SJCRH30 (cell line): ENCODE measurements at regions not wholly inside any gene's neighbourhood (a gene's known extent, or its start where the extent isn't known, plus 50 kb on each side); places are given as distances from the start of the nearest gene placed in this dataset.

Experiments used
- DNase-seq, 2 experiments: peaks; one replicate each; pipeline ENCODE4 v3.0.0-alpha.2; 2015 to 2020
- H3K27ac ChIP-seq: fragments of 250-450 bp; sonication (Bioruptor Pico); 2 replicates; pipeline ENCODE4 v1.5.1; 2020; ENCODE audit warnings: mild to moderate bottlenecking, moderate library complexity
- H3K27me3 ChIP-seq: fragments of 250-450 bp; sonication (Bioruptor Pico); 2 replicates; pipeline ENCODE4 v1.5.1; 2020; ENCODE audit warnings: mild to moderate bottlenecking, moderate library complexity
- H3K36me3 ChIP-seq: fragments of 250-450 bp; sonication (Bioruptor Pico); 2 replicates; pipeline ENCODE4 v1.5.1; 2020; ENCODE audit warnings: mild to moderate bottlenecking, moderate library complexity
- H3K4me1 ChIP-seq: fragments of 250-450 bp; sonication (Bioruptor Pico); 2 replicates; pipeline ENCODE4 v1.5.1; 2020; ENCODE audit warnings: mild to moderate bottlenecking, moderate library complexity
- H3K4me3 ChIP-seq: fragments of 250-450 bp; sonication (Bioruptor Pico); 2 replicates; pipeline ENCODE4 v1.5.1; 2020; ENCODE audit warnings: mild to moderate bottlenecking, moderate library complexity
- H3K9me3 ChIP-seq: fragments of 250-450 bp; sonication (Bioruptor Pico); replicated peaks from 2 replicates; pipeline ENCODE4 v1.5.1; 2020; ENCODE audit warnings: mild to moderate bottlenecking, moderate library complexity

GRCh38 chr13:107830804-107831203 is 384.5 kb downstream of the LIG4 start:
- H3K27me3 ChIP-seq: no peaks in the 10 kb centered on the region
- H3K4me1 ChIP-seq: no peaks in the 10 kb centered on the region
- no peak overlapping the region for H3K27ac ChIP-seq
- H3K9me3 ChIP-seq: no peaks in the 10 kb centered on the region
- H3K36me3 ChIP-seq: no peaks in the 10 kb centered on the region
- DNase-seq: no peak
- no peak overlapping the region for H3K4me3 ChIP-seq

- Histone ChIP-seq H3K27me3 (no peaks in the 10 kb centered on the region), H3K27ac (no peak overlapping the region)
- no peak for DNase-seq
Measured at GRCh38 chr13:107827840-107828549, 387.3 kb downstream of the LIG4 start.

GRCh38 chr13:107824635-107825034 is 390.7 kb downstream of the LIG4 start:
- DNase-seq: no peak
- no peaks in the 10 kb centered on the region for H3K9me3 ChIP-seq
- no peaks in the 10 kb centered on the region for H3K36me3 ChIP-seq
- no peaks in the 10 kb centered on the region for H3K4me1 ChIP-seq
- H3K27ac ChIP-seq: no peak overlapping the region
- H3K27me3 ChIP-seq: no peaks in the 10 kb centered on the region
- H3K4me3 ChIP-seq: no peak overlapping the region

More at GRCh38 chr13:107827840-107828549, 387.3 kb downstream of the LIG4 start:
- Histone ChIP-seq H3K4me3 (no peak overlapping the region), H3K9me3 (no peaks in the 10 kb centered on the region), H3K4me1 (no peaks in the 10 kb centered on the region), H3K36me3 (no peaks in the 10 kb centered on the region)

GRCh38 chr13:107822006-107822405 is 393.3 kb downstream of the LIG4 start:
- no peaks in the 10 kb centered on the region for H3K4me1 ChIP-seq
- no peaks in the 10 kb centered on the region for H3K27me3 ChIP-seq
- no peak overlapping the region for H3K27ac ChIP-seq
- no peaks in the 10 kb centered on the region for H3K36me3 ChIP-seq
- no peaks in the 10 kb centered on the region for H3K9me3 ChIP-seq
- no peak overlapping the region for H3K4me3 ChIP-seq
- no peak for DNase-seq

DNA sequence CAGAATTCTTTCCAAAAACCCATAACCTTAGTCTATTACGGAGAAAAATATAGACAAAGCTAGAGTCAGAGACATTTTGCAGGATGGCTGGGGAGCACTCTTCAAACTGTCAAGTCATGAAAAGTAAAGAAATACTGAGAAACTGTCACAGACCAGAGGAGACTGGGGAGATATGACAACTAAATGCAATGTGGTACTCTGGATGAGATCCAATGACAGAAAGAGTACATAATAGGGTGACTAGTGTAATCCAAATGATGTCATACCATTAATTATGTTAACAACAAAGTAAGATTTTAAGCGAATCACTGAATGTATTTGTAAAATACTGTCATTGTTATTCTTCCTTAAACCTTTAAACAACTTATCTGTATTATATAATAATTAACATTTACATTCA is 393.8 kb downstream of the LIG4 start:
- no peaks in the 10 kb centered on the region for H3K9me3 ChIP-seq
- no peak overlapping the region for H3K27ac ChIP-seq
- DNase-seq: no peak
- no peak overlapping the region for H3K4me3 ChIP-seq
- no peaks in the 10 kb centered on the region for H3K36me3 ChIP-seq
- no peaks in the 10 kb centered on the region for H3K27me3 ChIP-seq
- no peaks in the 10 kb centered on the region for H3K4me1 ChIP-seq

DNA sequence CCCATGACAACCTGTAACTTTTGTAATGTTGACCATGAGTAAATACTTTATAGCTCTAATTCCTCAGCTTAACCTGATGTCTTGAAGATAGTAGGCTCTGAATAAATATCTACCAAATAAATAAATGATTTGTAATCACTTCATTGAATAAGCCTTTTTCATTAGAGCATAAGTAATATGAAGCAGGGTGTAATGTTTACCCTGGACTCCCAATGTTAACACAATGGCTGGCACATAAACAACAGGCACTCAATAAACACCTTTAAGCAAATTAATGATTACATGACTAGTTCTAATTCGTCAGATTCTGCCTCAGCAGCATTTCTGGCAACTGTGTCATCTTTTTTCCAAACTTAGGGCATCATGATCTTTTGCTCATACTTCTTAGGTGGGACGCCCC is 396.3 kb downstream of the LIG4 start:
- Histone ChIP-seq H3K27me3 (no peaks in the 10 kb centered on the region), H3K27ac (no peak overlapping the region), H3K36me3 (no peaks in the 10 kb centered on the region), H3K4me1 (no peaks in the 10 kb centered on the region), H3K9me3 (no peaks in the 10 kb centered on the region), H3K4me3 (no peak overlapping the region)
- DNase-seq: no peak

- no peak for DNase-seq
- no peaks in the 10 kb centered on the region for H3K27me3 ChIP-seq
- H3K36me3 ChIP-seq: no peaks in the 10 kb centered on the region
- H3K27ac ChIP-seq: no peak overlapping the region
- no peaks in the 10 kb centered on the region for H3K9me3 ChIP-seq
- no peaks in the 10 kb centered on the region for H3K4me1 ChIP-seq
- H3K4me3 ChIP-seq: no peak overlapping the region
Measured at GRCh38 chr13:107817647-107818287, 397.6 kb downstream of the LIG4 start.

DNA sequence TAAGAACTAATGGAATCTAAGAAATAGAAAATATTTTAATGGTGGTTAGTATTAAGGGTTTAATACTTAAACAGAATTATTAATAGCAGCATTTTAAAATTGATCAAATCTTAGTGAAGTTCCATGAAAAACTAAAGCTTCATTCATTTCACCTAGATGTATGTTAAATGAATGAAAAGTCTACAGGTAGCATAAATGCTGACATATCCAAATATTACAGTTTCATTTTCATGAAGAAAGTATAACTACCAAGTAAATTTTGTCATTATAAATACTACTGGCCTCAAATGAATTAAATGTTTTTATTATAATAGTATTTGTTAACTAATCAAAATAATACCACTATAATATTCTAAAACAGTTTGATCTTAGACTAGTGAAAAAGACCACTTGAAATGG is 403.3 kb downstream of the LIG4 start:
- Histone ChIP-seq H3K9me3 (no peaks in the 10 kb centered on the region), H3K27ac (no peak overlapping the region), H3K36me3 (no peaks in the 10 kb centered on the region), H3K4me3 (no peak overlapping the region), H3K27me3 (no peaks in the 10 kb centered on the region), H3K4me1 (no peaks in the 10 kb centered on the region)
- DNase-seq: no peak

DNA sequence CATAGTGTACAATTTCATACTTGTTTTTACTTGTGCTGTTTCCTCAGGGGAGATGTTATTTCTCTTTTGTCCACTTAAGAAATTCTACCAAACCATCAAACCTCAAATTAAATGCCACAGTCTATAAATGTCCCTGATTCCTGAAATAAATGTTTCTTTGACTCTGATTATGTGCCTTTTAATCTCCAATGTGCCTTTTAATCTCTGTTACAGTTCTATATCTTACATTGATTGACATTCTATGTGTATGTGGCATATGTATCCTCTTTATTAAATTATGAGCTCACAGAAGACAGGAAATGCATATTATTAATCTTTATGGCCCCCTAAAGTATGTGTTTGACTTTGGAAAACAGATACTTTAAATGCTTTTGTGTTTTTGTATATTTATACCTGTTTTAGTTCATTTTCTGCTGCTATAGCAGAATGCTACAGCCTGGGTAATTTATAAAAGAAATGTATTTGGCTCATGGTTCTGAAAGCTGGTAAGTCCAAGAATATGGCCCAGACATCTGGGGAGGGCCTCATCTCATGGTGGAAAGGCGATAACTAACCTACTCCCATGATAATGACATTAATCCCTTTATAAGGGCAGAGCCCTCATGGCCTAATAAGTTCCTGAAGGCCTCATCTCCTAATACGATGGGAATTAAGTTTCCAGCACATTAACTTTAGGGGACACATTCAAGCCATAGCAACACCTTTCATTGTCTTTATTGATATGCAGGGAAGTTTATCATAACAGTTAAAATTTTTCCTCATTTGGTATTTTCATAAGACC is 403.9 kb downstream of the LIG4 start:
- H3K4me1 ChIP-seq: no peaks in the 10 kb centered on the region
- H3K36me3 ChIP-seq: no peaks in the 10 kb centered on the region
- H3K27me3 ChIP-seq: no peaks in the 10 kb centered on the region
- no peak overlapping the region for H3K27ac ChIP-seq
- H3K4me3 ChIP-seq: no peak overlapping the region
- DNase-seq: no peak
- H3K9me3 ChIP-seq: no peaks in the 10 kb centered on the region

GRCh38 chr13:107809125-107809524 is 406.2 kb downstream of the LIG4 start:
- H3K4me1 ChIP-seq: no peaks in the 10 kb centered on the region
- H3K4me3 ChIP-seq: no peak overlapping the region

GRCh38 chr13:107808389-107808788 is 406.9 kb downstream of the LIG4 start:
- Histone ChIP-seq H3K4me3 (no peak overlapping the region), H3K27ac (no peak overlapping the region), H3K9me3 (no peaks in the 10 kb centered on the region), H3K4me1 (no peaks in the 10 kb centered on the region), H3K36me3 (no peaks in the 10 kb centered on the region), H3K27me3 (no peaks in the 10 kb centered on the region)
- DNase-seq: no peak

More at GRCh38 chr13:107809125-107809524, 406.2 kb downstream of the LIG4 start:
- no peak overlapping the region for H3K27ac ChIP-seq
- DNase-seq: no peak
- H3K9me3 ChIP-seq: no peaks in the 10 kb centered on the region
- no peaks in the 10 kb centered on the region for H3K36me3 ChIP-seq
- H3K27me3 ChIP-seq: no peaks in the 10 kb centered on the region

DNA sequence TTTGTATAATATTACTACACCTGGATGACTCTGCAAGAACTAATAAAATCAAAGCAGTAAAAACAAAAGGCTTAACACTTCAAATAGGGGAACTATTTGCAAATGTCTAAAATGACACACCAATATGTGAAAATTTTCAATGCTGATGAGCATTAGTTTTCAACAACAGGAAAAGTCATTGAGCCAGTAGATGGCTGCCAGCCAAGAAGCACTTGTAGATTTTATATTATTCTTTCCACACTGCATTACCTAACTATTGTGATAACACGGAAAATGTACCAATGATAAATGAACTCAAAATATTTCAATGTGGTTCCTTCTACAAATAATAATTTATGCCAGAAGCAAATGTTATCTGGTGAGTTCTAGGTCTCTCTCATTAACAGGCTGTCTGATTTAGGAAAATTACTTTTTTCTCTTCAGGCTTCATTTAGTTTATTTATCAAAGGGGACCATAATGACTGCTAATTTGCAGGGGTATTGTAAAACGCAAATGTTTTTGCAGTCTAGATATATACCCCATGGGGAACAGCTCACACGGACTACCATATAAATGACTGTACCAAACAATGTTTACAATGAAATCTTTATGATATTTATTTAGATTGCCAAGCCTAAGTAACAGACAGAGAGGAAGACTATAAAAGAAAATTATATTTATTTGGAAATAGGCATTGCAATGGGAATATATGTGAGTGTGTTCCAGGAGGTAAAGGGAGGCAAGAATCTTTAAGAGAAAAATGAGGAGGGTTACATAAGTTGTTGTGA is 407.8 kb downstream of the LIG4 start:
- Histone ChIP-seq H3K27me3 (no peaks in the 10 kb centered on the region), H3K36me3 (no peaks in the 10 kb centered on the region), H3K4me1 (no peaks in the 10 kb centered on the region), H3K4me3 (no peak overlapping the region), H3K9me3 (no peaks in the 10 kb centered on the region), H3K27ac (no peak overlapping the region)
- no peak for DNase-seq

- no peaks in the 10 kb centered on the region for H3K36me3 ChIP-seq
- H3K27me3 ChIP-seq: no peaks in the 10 kb centered on the region
Measured at GRCh38 chr13:107806726-107807125, 408.6 kb downstream of the LIG4 start.

DNA sequence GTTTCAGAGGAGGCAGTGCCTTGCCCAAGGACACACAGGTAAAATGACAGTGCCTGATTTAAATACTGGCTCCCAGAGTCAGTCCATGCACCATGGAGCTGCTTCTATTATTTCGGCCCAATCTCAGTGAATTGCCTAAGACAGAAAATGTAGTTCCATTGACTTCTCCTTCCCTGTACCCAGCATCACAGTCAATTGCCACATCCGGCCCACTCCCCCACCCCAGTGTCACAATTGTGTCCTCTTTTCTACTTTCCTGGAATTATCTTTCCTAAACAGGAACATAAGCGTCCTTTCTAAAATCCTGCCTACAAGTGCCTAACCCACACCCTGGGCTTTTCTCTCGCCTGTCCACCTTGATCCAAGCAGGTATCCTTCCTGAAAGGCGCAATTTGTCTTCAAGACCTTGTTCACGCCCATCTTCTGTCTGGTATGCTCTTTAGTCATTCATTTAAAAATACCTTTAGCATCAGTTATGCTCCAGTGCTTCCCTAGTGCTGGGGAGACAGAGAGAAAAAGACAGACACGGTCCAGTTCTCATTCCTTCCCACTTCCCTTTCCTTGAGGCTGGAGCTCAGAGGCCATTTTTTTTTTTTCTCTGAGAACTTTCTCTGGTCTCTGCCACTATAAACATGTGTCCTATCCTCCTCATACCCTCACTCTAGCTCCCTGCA is 411.4 kb downstream of the LIG4 start:
- Histone ChIP-seq H3K9me3 (no peaks in the 10 kb centered on the region), H3K4me1 (no peaks in the 10 kb centered on the region), H3K4me3 (no peak overlapping the region), H3K27me3 (no peaks in the 10 kb centered on the region), H3K27ac (no peak overlapping the region), H3K36me3 (no peaks in the 10 kb centered on the region)
- no peak for DNase-seq

More at GRCh38 chr13:107806726-107807125, 408.6 kb downstream of the LIG4 start:
- Histone ChIP-seq H3K4me1 (no peaks in the 10 kb centered on the region), H3K4me3 (no peak overlapping the region), H3K27ac (no peak overlapping the region), H3K9me3 (no peaks in the 10 kb centered on the region)
- DNase-seq: no peak
